ENCODE measurements at regions not wholly inside any gene's neighbourhood (a gene's known extent, or its start where the extent isn't known, plus 50 kb on each side); places are given as distances from the start of the nearest gene placed in this dataset.

GRCh38 chr1:81126989-81127581, 673.6 kb upstream of the ADGRL2 start:
- TF ChIP-seq, protein P1, sequence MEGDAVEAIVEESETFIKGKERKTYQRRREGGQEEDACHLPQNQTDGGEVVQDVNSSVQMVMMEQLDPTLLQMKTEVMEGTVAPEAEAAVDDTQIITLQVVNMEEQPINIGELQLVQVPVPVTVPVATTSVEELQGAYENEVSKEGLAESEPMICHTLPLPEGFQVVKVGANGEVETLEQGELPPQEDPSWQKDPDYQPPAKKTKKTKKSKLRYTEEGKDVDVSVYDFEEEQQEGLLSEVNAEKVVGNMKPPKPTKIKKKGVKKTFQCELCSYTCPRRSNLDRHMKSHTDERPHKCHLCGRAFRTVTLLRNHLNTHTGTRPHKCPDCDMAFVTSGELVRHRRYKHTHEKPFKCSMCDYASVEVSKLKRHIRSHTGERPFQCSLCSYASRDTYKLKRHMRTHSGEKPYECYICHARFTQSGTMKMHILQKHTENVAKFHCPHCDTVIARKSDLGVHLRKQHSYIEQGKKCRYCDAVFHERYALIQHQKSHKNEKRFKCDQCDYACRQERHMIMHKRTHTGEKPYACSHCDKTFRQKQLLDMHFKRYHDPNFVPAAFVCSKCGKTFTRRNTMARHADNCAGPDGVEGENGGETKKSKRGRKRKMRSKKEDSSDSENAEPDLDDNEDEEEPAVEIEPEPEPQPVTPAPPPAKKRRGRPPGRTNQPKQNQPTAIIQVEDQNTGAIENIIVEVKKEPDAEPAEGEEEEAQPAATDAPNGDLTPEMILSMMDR (IDR thresholded peaks at IDR 0.05) = no peak
- no peak for TF ChIP-seq POLR2A (IDR thresholded peaks at IDR 0.05)
